GM12891 (cell line): ENCODE measurements at regions not wholly inside any gene's neighbourhood (a gene's known extent, or its start where the extent isn't known, plus 50 kb on each side); places are given as distances from the start of the nearest gene placed in this dataset.

Experiments used
- DNase-seq: peaks from one replicate; pipeline ENCODE4 v3.0.0; 2011; ENCODE audit warnings: low spot score; ENCODE audit not compliant: insufficient read length
- FAIRE-seq: peaks from 2 replicates; lab custom pipeline; 2011; peaks lifted over from hg19 to GRCh38; lab: Jason Lieb, UNC
- PAX5 ChIP-seq: IDR thresholded peaks from 2 replicates; pipeline ENCODE4 v1.6.1; 2011; ENCODE audit warnings: low read length, moderate library complexity, mild to moderate bottlenecking; ENCODE audit not compliant: insufficient read depth, severe bottlenecking
- POLR2A ChIP-seq: IDR thresholded peaks from 2 replicates; pipeline ENCODE4 v1.6.1; 2011; ENCODE audit warnings: low read depth, low read length, control low read depth
- POLR2AphosphoS5 ChIP-seq: IDR thresholded peaks from 2 replicates; pipeline ENCODE4 v1.6.1; 2011; ENCODE audit warnings: low read depth, low read length, control low read depth
- POU2F2 ChIP-seq: IDR thresholded peaks from 2 replicates; pipeline ENCODE4 v1.6.1; 2011; ENCODE audit warnings: low read depth, mild to moderate bottlenecking, control low read depth, low read length, moderate library complexity
- SPI1 ChIP-seq: IDR thresholded peaks from 2 replicates; pipeline ENCODE4 v1.6.1; 2011; ENCODE audit warnings: low read depth, low read length, control low read depth
- TAF1 ChIP-seq: IDR thresholded peaks from 2 replicates; pipeline ENCODE4 v1.6.1; 2011; ENCODE audit warnings: low read depth, low read length, control low read depth

DNA sequence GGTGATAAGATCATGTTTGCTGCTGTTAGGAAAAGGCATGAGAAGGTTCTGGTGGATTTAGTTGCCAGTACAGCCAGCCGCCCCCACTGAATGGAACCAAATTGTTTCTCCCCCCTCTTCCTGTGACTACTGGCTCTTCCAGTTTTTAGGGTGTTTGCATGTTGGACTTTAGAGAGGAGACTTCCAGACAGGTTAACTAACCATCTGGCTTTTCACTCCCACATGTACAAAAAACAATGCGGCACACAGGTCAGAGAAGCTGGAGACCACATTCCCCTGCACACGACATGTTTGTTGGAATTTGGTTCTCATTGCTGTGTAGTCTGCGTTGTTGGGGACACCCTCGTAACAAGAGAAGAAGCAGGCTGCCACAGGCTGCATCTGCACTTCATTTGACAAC lies 103.9 kb upstream of the TMEM132C start:
- FAIRE-seq (no peak), DNase-seq (no peak)
- TF ChIP-seq POLR2A, result no peak
- TF ChIP-seq POLR2AphosphoS5, result no peak
- no peak for TF ChIP-seq POU2F2
- no peak for TF ChIP-seq PAX5
- no peak for TF ChIP-seq TAF1
- TF ChIP-seq SPI1, result no peak

DNA sequence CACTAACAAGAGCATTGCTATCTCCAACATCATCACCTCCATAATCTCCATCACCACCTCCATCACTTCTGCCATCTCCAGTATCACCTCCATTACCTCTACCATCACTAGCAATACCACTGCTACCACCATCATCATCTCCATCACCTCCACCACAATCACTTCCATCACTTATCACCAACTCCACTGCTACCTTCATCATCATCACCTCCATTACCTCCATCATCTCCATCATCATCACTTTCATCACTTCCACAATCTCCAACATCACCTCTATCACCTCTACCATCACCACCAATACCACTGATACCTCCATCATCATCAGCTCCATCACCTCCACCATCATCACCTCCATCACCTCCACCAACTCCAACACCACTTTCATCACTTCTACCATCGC lies 102.4 kb upstream of the TMEM132C start:
- FAIRE-seq, result no peak
- no peak for DNase-seq
- TF ChIP-seq POLR2AphosphoS5 (no peak), POLR2A (no peak), SPI1 (no peak), POU2F2 (no peak), TAF1 (no peak), PAX5 (no peak)

DNA sequence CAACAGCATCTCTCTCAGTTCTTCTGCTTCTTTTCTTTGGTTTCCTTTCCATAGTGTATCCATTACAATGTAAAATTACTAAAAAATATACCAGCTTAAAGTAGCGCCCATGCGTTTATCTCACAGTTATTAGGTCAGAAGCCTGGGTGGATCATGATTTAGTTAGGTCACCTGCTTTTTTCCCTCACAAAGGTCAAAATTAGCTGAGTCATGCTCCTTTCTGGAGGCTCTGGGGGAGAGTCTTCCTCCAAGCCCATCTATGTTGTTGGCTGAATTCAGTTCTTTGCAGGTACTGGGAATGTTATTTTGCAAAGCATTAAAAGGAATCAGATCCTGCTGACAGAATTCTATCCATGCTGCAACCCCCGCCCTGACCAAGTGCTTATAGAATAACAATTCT lies 101.6 kb upstream of the TMEM132C start:
- TF ChIP-seq SPI1 (no peak), TAF1 (no peak), POLR2A (no peak), PAX5 (no peak), POLR2AphosphoS5 (no peak), POU2F2 (no peak)
- FAIRE-seq, result no peak

DNA sequence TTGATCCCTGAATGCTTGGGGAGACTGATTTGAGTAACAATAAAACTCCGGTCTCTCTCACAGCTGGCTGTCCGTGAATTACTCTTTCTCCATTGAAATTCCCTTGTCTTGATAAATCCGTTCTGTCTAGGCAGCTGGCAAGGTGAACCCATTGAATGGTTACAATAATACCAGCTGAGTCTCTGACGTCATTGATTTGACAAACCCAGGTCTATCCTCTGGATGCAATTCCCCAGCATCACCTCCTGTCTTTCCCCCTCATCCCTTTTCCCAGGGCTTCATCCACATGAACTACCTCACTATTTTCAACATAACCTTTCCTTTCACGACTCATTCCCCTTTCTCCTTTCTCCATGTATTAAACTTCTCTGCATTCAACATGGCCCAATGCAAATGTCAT lies 98.7 kb upstream of the TMEM132C start:
- no peak for FAIRE-seq
- TF ChIP-seq POLR2AphosphoS5, result no peak
- no peak for TF ChIP-seq SPI1
- TF ChIP-seq PAX5, result no peak
- TF ChIP-seq TAF1, result no peak
- no peak for TF ChIP-seq POU2F2
- TF ChIP-seq POLR2A, result no peak
- DNase-seq, result no peak

More for the DNA sequence above, 101.6 kb upstream of the TMEM132C start:
- DNase-seq, result no peak

DNA sequence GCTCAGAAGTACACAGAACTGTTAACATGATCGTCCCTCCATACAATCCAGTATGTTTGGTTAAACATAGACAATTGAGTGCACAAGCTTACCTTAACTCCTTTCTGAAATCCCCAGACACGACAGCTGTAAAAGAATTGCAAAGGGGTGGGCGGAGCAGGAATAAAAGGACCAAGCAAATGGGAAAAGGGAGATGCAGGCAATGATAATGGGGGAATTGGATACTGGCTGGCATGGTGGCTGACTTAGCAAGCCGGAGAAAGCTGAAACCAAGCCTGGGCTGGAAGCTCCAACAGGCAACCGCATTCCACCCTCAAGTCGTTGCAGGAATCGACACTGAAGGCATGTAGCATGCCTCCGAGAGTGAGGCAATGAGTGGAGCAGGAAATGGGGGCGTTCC lies 96.8 kb upstream of the TMEM132C start:
- FAIRE-seq (no peak), DNase-seq (no peak)
- no peak for TF ChIP-seq POLR2AphosphoS5
- no peak for TF ChIP-seq PAX5
- TF ChIP-seq POU2F2, result no peak
- no peak for TF ChIP-seq POLR2A
- TF ChIP-seq TAF1, result no peak
- TF ChIP-seq SPI1, result no peak

DNA sequence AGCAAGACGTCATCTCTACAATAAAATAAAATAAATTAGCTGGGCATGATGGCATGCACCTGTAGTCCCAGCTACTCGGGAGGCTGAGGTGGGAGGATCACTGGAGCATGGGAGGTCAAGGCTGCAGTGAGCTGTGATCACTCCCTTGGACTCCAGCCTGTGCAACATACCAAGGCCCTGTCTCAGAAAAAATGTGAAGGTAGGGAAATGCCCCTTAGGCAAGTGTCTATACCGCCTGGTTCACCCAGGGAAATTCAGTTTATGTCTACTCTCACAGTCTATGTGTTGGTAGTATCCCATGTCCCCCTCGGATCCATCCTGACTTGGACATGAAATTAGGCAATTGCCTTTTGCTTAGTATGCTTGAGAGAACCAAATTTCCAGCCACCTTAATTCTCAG lies 88.4 kb upstream of the TMEM132C start:
- TF ChIP-seq TAF1 (no peak), POLR2A (no peak), POU2F2 (no peak), PAX5 (no peak), SPI1 (no peak), POLR2AphosphoS5 (no peak)
- no peak for DNase-seq
- no peak for FAIRE-seq

DNA sequence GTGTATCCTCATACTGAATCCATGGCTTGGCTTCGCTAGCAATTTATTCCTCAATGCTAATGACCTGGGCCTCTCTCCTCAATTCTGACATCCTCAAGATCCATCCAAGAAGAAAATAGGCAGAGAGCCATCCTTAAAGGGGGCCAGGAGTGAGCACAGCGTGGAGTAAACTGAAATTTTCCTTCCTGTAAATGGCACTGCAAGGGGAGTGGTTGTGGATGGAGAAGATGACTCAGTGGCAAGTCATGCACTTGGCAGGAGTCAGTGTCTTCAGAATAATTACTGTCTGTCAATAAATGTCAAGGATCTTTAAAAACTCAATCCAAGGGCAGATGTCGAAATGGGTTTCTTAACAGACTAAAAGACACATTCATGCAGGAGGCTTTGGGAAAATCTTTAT lies 88.0 kb upstream of the TMEM132C start:
- no peak for DNase-seq
- TF ChIP-seq TAF1 (no peak), SPI1 (no peak), PAX5 (no peak), POLR2AphosphoS5 (no peak), POU2F2 (no peak), POLR2A (no peak)
- no peak for FAIRE-seq

DNA sequence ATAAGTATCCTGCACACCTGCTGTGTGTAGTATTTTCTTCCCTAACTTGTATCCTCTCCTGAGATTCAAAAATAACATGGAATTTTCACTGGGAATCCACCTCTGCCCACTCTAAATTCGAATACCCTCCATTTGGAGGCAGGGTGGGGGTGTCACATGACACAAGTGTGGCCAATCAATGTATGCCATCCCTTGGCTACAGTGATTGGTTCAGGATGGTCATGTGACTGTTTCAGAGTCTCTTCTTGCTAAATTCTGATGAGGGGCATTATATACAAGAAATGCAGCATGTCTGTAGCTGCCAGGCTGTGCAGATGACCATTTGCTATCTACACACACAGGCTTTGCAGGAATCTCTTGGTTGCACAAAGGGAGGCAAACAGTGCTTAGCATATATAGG lies 86.8 kb upstream of the TMEM132C start:
- no peak for DNase-seq
- no peak for FAIRE-seq
- no peak for TF ChIP-seq POLR2A
- TF ChIP-seq POLR2AphosphoS5, result no peak
- TF ChIP-seq SPI1, result no peak
- no peak for TF ChIP-seq POU2F2
- no peak for TF ChIP-seq TAF1

DNA sequence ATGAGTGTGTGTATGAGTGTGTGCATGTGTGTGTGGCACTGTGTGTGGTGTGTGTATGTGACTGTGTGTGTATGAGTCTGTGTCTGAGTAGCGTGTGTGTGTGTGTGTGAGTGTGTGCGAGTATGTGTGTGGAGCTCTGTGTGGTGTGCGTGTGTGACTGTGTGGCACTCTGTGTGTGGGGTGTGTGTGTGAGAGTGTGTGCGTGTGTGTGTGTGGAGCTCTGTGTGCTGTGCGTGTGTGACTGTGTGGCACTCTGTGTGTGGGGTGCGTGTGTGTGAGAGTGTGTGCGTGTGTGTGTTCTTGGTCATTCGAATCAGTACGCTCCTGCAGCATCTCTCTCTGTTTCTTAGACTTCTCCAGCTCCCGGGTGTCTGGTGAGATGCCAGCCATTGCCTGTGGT lies 76.9 kb upstream of the TMEM132C start:
- DNase-seq (no peak), FAIRE-seq (no peak)
- no peak for TF ChIP-seq TAF1

DNA sequence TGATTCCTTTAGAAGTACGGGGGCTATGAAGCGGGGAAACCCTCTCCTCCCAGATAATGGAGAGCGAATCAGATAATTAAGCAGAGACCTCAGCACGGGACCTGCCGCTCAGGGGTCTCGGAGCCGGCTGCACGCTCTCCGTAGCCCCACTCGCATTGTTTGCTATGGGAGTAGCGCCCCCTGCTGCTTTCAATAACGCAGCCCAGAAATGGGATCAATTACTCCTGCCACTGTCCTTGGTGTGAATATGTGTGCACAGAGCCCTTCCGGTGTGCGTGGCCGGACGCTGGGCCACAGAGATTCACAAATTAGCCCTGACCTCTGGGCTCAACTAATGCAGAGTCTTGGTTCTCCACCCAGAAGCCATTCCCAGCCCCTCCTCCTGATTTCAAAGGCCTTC lies 76.4 kb upstream of the TMEM132C start:
- DNase-seq (no peak), FAIRE-seq (no peak)
- TF ChIP-seq POLR2AphosphoS5, result no peak
- no peak for TF ChIP-seq PAX5
- no peak for TF ChIP-seq SPI1
- no peak for TF ChIP-seq POLR2A
- TF ChIP-seq POU2F2, result no peak
- no peak for TF ChIP-seq TAF1
